HUES6 (cell line): ENCODE measurements at regions not wholly inside any gene's neighbourhood (a gene's known extent, or its start where the extent isn't known, plus 50 kb on each side); places are given as distances from the start of the nearest gene placed in this dataset.
"Not testable (repeated sequence)": the region's sequence is repeated elsewhere in the genome, so short reads cannot be mapped to it uniquely, and the experiment has no call there.

Experiments
- H3K27ac ChIP-seq: 2 replicates; pipeline ENCODE4 v1.7.0; 2013; ENCODE audit warnings: low read depth, mild to moderate bottlenecking, low read length, inconsistent platforms
- H3K27me3 ChIP-seq: 2 replicates; pipeline ENCODE4 v1.6.1; 2013; ENCODE audit warnings: low read length; ENCODE audit not compliant: control insufficient read depth, insufficient read depth
- H3K36me3 ChIP-seq: 2 replicates; pipeline ENCODE4 v1.6.1; 2013; ENCODE audit warnings: low read length; ENCODE audit not compliant: control insufficient read depth, insufficient read depth
- H3K4me1 ChIP-seq: 2 replicates; pipeline ENCODE4 v1.6.1; 2013; ENCODE audit warnings: low read length; ENCODE audit not compliant: control insufficient read depth, insufficient read depth
- H3K4me3 ChIP-seq: 2 replicates; pipeline ENCODE4 v1.5.1; 2013; ENCODE audit warnings: low read depth, low read length
- H3K9ac ChIP-seq: one replicate; pipeline ENCODE4 v1.6.1; 2013; ENCODE audit warnings: mild to moderate bottlenecking, low read length
- H3K9me3 ChIP-seq: 2 replicates; pipeline ENCODE4 v1.6.1; 2013; ENCODE audit warnings: low read depth, low read length; ENCODE audit not compliant: control insufficient read depth, insufficient read depth

DNA sequence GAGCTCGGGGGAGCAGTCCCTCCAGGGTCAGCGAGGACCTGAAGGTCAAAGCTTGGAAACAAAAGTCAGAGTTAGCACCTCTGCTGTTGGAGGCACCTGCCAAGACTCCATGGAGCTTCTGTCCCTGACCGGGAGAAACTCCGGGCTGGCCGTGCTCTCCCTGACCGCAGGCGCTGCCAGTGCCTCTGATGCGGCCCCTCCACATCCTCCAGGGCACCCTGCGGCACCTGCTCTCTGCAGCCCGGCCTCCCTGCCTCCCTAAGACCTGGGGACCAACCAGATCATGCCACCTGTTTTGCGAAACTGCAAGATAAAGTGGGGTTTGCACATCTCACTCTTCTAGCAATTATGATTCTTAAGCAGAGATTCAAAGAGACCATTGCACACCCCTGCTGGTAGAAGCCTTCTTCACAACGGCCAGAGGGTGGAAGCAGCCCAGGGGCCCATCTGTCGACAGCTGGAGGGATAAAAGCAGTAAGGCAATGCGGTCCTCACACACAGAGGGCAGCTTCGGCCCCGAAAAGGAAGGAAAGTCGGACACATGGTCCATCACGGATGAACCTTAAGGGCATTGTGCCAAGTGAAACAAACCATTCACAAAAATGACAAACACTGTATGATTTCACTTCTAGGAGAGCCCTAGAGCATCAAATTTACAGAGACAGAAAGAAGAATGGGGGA, 477.1 kb downstream of the BRD1 start:
- Histone ChIP-seq H3K4me3 (no peak overlapping the region), H3K36me3 (no peaks in the 10 kb centered on the region), H3K9me3 (no peaks in the 10 kb centered on the region), H3K4me1 (no peaks in the 10 kb centered on the region), H3K27ac (no peak overlapping the region), H3K9ac (no peak overlapping the region), H3K27me3 (0 out of 2 replicates have a peak, but pooled peaks cover 3% of the 10 kb centered on the region)

DNA sequence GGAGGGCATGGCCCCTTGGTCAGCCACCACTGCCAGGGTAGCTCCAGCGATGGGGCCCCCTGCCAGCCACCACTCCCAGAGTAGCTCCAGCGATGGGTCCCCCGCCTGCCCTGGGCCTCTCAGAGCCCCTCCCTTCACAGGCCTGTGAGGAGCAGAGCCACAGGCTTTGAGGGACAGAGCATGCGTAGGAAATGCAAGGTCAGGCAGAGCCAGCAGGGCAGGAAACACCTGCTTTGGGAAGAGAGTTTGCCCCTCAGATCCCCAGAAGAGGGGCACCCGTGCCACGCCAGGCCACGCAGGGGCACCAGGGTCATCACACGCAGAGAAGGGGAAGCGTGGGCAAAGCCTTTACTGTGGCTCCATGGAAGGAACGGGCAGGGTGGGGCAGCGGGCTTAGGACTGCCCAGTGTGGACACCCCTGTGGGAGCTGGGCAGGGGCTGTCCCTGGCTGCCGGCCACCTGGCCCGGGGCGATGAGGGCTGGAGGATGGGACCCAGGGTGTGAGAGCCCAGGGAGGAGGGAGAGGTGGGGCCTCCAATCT, 477.8 kb downstream of the BRD1 start:
- 0 out of 2 replicates have a peak, but pooled peaks cover 3% of the 10 kb centered on the region for H3K27me3 ChIP-seq
- H3K4me1 ChIP-seq: no peaks in the 10 kb centered on the region
- H3K9me3 ChIP-seq: no peaks in the 10 kb centered on the region
- H3K36me3 ChIP-seq: no peaks in the 10 kb centered on the region
- no peak overlapping the region for H3K4me3 ChIP-seq
- H3K9ac ChIP-seq: no peak overlapping the region
- H3K27ac ChIP-seq: no peak overlapping the region

DNA sequence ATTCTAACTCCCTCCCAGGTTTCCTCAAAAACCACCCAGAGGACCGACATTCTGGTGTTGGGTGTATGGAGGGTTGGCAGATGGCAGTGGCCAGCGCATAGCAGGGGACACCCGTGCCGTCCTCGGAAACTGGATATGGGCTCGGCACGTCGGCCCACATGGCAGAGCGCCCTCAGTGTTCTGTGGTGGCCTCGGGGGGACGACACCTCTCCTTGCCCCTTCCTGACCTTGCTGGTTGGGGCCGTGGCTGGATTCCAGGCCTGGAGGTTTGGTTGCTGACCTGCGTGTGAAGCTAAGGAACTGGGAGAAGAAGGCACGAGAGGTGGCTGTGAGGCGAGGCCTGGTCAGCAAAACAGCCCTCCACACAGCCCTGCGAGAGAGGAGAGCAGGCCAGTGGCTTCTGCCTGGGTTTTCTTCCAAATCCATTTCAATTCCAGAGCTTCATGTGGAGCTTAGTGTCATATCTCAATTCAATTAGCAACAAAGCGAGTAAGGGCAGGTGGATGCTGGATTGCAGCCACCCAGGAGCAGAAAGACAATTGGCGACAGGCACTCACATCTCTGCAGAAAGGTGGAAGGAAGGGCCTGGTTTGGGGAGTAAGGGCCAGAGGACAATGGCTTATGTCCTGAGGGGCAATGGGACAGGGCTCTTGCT, 478.4 kb downstream of the BRD1 start:
- Histone ChIP-seq H3K27ac (no peak overlapping the region), H3K27me3 (0 out of 2 replicates have a peak, but pooled peaks cover 3% of the 10 kb centered on the region), H3K4me3 (no peak overlapping the region), H3K4me1 (no peaks in the 10 kb centered on the region), H3K36me3 (no peaks in the 10 kb centered on the region), H3K9me3 (no peaks in the 10 kb centered on the region), H3K9ac (no peak overlapping the region)

DNA sequence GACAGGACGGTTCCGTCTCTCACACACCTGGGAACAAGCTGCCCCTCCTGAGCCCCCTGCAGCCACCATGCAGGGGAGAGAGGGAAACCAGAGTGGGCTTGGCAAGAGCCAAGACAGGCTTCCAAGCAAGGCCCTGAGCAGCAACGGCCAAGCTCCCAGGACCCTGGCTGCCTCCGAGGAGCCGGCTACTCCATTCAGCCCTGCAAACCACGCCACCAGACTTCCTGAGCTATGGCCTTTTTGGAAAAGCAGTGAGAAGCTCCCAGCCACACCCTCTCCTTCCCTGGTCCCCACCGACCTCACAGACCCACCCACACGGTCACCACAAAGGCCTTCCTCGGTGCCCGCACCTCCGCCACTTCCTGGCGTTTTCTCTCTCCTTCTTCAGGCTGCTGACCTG, 479.0 kb downstream of the BRD1 start:
- Histone ChIP-seq H3K27me3 (0 out of 2 replicates have a peak, but pooled peaks cover 3% of the 10 kb centered on the region), H3K9me3 (no peaks in the 10 kb centered on the region), H3K36me3 (no peaks in the 10 kb centered on the region), H3K4me3 (no peak overlapping the region), H3K9ac (no peak overlapping the region), H3K27ac (no peak overlapping the region), H3K4me1 (no peaks in the 10 kb centered on the region)

DNA sequence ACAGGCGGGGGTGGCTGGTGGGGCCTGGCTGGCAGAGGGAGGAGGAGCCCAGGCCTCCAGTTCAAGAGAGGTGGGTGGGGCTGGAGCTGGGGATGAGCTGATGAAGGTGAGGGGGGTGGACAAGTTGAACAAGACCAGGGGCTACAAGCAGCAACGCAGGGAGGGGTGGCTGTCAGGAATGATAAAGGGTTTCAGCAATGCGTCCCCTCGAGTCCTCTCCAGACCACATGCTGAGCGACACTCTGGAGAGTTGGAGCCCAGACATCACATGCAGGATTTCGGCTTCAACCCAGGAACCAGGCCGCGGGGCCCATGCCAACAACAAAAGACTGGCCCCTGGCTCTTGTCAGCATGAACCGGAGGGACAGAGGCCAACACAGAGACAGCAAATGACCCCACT, 480.3 kb downstream of the BRD1 start:
- no peak overlapping the region for H3K9ac ChIP-seq
- no peaks in the 10 kb centered on the region for H3K27me3 ChIP-seq
- no peaks in the 10 kb centered on the region for H3K9me3 ChIP-seq
- H3K4me1 ChIP-seq: no peaks in the 10 kb centered on the region
- H3K4me3 ChIP-seq: no peak overlapping the region
- H3K36me3 ChIP-seq: no peaks in the 10 kb centered on the region
- no peak overlapping the region for H3K27ac ChIP-seq

DNA sequence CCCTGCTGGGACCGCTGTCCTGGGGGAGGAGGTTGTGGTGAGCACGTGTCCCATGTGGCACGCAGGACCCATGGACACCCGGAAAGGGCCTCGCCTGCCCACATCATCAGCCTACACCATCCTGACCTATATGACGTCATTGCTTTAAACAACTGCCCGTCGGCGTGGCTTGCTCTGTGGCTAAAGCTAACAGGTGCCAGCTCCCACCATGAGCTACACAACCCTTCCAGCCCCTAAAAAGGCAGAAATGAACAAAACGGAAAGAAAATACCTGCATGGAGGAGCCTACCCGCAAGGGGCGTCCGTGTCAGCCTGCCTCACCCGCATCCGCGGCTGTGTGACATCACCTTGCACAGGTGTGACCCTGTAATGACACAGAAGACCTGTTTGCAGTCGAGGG, 481.8 kb downstream of the BRD1 start:
- Histone ChIP-seq H3K4me3 (no peak overlapping the region), H3K36me3 (no peaks in the 10 kb centered on the region), H3K27ac (no peak overlapping the region), H3K27me3 (no peaks in the 10 kb centered on the region), H3K9ac (no peak overlapping the region), H3K4me1 (no peaks in the 10 kb centered on the region), H3K9me3 (no peaks in the 10 kb centered on the region)

DNA sequence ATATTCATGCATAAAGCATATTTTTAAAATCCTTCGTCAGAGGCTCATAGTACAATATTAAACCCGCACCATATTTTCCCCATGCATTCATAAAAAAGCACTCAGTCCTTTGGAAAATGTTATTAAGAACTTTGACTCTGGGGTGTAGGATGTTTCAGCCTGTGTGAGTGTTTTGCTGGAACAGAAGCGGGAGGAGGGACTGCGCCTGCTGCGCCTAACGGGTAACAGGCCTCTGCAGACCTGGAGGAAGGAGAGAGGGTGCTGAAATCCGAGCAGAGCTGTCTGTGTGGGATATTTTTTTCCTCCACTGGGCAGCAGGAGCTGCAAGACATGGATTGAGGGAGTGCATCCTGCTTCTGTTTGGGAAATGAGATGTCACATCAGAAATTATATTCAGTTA, 483.0 kb downstream of the BRD1 start:
- H3K9ac ChIP-seq: no peak overlapping the region
- H3K9me3 ChIP-seq: no peaks in the 10 kb centered on the region
- no peaks in the 10 kb centered on the region for H3K4me1 ChIP-seq
- no peak overlapping the region for H3K27ac ChIP-seq
- H3K36me3 ChIP-seq: no peaks in the 10 kb centered on the region
- H3K4me3 ChIP-seq: no peak overlapping the region
- no peaks in the 10 kb centered on the region for H3K27me3 ChIP-seq

DNA sequence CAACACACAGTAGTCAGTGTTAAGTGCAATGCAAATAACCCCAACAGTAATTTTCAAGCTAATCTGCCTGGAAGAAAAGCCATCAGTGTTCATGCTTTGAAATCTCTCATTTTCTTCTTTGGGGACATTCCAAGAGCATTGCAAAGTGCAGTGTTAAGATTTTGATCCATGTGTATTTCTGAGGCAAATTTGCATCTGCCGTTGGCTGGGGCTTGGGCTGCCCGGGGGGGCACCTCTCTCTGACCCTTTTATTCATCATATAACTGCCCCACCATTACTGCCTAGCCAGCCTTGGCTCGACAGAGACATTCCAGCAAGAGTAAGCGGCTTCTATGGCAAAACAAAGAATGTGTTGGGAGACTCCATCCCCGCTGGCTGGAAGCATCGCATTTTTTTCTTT, 483.5 kb downstream of the BRD1 start:
- no peak overlapping the region for H3K9ac ChIP-seq
- no peaks in the 10 kb centered on the region for H3K27me3 ChIP-seq
- H3K4me3 ChIP-seq: no peak overlapping the region
- no peak overlapping the region for H3K27ac ChIP-seq
- no peaks in the 10 kb centered on the region for H3K9me3 ChIP-seq
- no peaks in the 10 kb centered on the region for H3K36me3 ChIP-seq
- H3K4me1 ChIP-seq: no peaks in the 10 kb centered on the region

DNA sequence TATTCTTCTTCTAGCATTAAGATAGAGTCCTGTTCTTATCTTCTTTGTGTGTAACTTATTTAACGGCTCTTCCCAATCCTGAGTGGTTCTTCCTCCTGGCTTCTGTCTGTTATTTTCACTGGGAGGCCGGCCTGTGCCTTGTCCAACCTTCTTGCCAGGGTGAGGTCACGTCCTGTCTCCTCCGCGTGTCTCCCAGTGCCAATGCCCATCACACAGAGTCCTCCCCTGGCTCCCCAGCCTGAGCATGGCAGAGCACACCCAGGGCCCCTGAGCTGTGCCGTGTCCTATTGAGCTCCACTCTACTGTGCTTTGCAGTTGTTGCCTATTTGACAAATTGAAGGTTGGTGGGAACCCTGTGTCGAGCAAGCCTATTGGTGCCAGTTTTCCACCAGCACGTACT, 487.3 kb downstream of the BRD1 start:
- H3K9me3 ChIP-seq: no peaks in the 10 kb centered on the region
- H3K4me3 ChIP-seq: no peak overlapping the region
- no peaks in the 10 kb centered on the region for H3K36me3 ChIP-seq
- no peaks in the 10 kb centered on the region for H3K27me3 ChIP-seq
- no peak overlapping the region for H3K27ac ChIP-seq
- no peak overlapping the region for H3K9ac ChIP-seq
- H3K4me1 ChIP-seq: no peaks in the 10 kb centered on the region

DNA sequence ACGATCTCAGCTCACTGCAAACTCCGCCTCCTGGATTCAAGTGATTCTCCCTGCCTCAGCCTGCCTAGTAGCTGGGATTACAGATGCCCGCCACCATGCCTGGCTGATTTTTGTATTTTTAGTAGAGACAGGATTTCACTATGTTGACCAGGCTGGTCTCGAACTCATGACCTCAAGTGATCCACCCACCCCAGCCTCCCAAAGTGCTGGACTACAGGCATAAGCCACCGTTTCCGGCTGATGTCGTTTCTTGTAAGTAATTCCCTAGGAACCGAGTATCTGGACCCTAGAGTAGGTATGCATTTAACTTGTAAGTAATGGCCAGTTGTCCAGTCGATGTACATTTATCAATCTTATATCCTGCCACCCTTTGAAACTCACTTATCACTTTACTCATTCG, 491.2 kb downstream of the BRD1 start:
- not testable (repeated sequence) for H3K27me3 ChIP-seq, H3K36me3 ChIP-seq, H3K4me1 ChIP-seq, H3K4me3 ChIP-seq, H3K9me3 ChIP-seq, H3K9ac ChIP-seq, H3K27ac ChIP-seq

DNA sequence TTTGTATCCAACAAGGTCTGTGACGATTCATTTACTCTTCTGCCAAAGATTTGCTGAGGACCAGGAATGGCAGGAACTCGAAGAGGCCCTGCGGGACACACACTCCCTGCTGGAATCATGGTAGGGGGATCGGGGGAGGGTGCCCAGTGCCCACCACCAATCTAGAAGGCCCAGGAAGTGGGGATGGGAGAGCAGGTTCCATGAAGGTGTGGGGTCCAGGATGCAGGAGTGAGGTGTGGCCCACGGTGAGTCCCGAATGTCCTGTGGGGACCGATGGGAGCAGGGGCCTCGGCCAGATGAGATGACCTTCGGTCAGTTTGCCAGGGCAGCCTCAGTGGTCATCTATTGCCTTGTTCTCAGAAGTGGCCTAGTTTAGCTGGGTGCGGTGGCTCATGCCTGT, 492.7 kb downstream of the BRD1 start:
- Histone ChIP-seq H3K9ac (no peak overlapping the region), H3K4me3 (no peak overlapping the region), H3K27me3 (peaks cover 6% of the 10 kb centered on the region; the same call in 1 of the 2 replicates), H3K9me3 (peaks cover 5% of the 10 kb centered on the region; the same call in 1 of the 2 replicates), H3K27ac (no peak overlapping the region), H3K36me3 (no peaks in the 10 kb centered on the region), H3K4me1 (no peaks in the 10 kb centered on the region)
